IPS DF 4.7 (cell line): ENCODE measurements at regions not wholly inside any gene's neighbourhood (a gene's known extent, or its start where the extent isn't known, plus 50 kb on each side); places are given as distances from the start of the nearest gene placed in this dataset.

Experiments used
- DNase-seq: peaks from one replicate; pipeline ENCODE4 v3.0.0-alpha.2; 2013; ENCODE audit warnings: low spot score; ENCODE audit errors: extremely low read depth

- DNase-seq = no peak
These were observed 187.3 kb downstream of the C12orf50 start for GRCh38 chr12:87841935-87842334.

- DNase-seq = no peak
These were observed 193.0 kb downstream of the C12orf50 start for GRCh38 chr12:87836190-87836589.

GRCh38 chr12:87828382-87828973, 200.7 kb downstream of the C12orf50 start:
- DNase-seq = no peak

- no peak for DNase-seq
These were observed 201.4 kb downstream of the C12orf50 start for GRCh38 chr12:87827638-87828264.

- no peak for DNase-seq
These were observed 206.3 kb downstream of the C12orf50 start for GRCh38 chr12:87822923-87823322.

- no peak for DNase-seq
These were observed 208.5 kb downstream of the C12orf50 start for GRCh38 chr12:87820524-87821202.

GRCh38 chr12:87818441-87818840, 210.8 kb downstream of the C12orf50 start:
- DNase-seq = no peak

- DNase-seq = no peak
These were observed 213.2 kb downstream of the C12orf50 start for GRCh38 chr12:87815771-87816585.

GRCh38 chr12:87814625-87815024, 214.6 kb downstream of the C12orf50 start:
- no peak for DNase-seq

GRCh38 chr12:87813476-87814234, 215.5 kb downstream of the C12orf50 start:
- no peak for DNase-seq

- no peak for DNase-seq
These were observed 216.5 kb downstream of the C12orf50 start for GRCh38 chr12:87812681-87813080.

- DNase-seq = no peak
These were observed 217.2 kb downstream of the C12orf50 start for GRCh38 chr12:87812030-87812429.

- DNase-seq = no peak
These were observed 219.3 kb downstream of the C12orf50 start for GRCh38 chr12:87809916-87810315.

GRCh38 chr12:87807086-87807485, 222.1 kb downstream of the C12orf50 start:
- DNase-seq = no peak

GRCh38 chr12:87806310-87806709, 222.9 kb downstream of the C12orf50 start:
- no peak for DNase-seq

- DNase-seq = no peak
These were observed 224.8 kb downstream of the C12orf50 start for GRCh38 chr12:87804386-87804785.

- DNase-seq = no peak
These were observed 226.5 kb downstream of the C12orf50 start for GRCh38 chr12:87802721-87803011.

GRCh38 chr12:87801860-87802720, 227.1 kb downstream of the C12orf50 start:
- no peak for DNase-seq

GRCh38 chr12:87796961-87797516, 232.2 kb downstream of the C12orf50 start:
- no peak for DNase-seq

- no peak for DNase-seq
These were observed 233.6 kb downstream of the C12orf50 start for GRCh38 chr12:87795555-87795954.
